GM18505 (cell line): ENCODE measurements at regions not wholly inside any gene's neighbourhood (a gene's known extent, or its start where the extent isn't known, plus 50 kb on each side); places are given as distances from the start of the nearest gene placed in this dataset.

Experiments
- ATAC-seq: cut with Tn5 transposase; IDR thresholded peaks from one replicate; pipeline ENCODE4 v1.9.1; 2021; ENCODE audit not compliant: unreplicated experiment
- POLR2A ChIP-seq: IDR thresholded peaks from 4 replicates; pipeline ENCODE4 v1.6.1; 2011; ENCODE audit warnings: borderline replicate concordance; ENCODE audit not compliant: insufficient read depth, insufficient read length; ENCODE audit errors: extremely low read depth

GRCh38 chr9:86733929-86734328 is 213.4 kb downstream of the GAS1 start:
- no peak for ATAC-seq
- no peak for TF ChIP-seq POLR2A

GRCh38 chr9:86732514-86733171 is 214.7 kb downstream of the GAS1 start:
- no peak for ATAC-seq
- TF ChIP-seq POLR2A: no peak

- no peak for TF ChIP-seq POLR2A
- ATAC-seq: no peak
Measured at GRCh38 chr9:86731511-86732063, 215.7 kb downstream of the GAS1 start.

- ATAC-seq: no peak
- TF ChIP-seq POLR2A: no peak
Measured at GRCh38 chr9:86730163-86730928, 217.0 kb downstream of the GAS1 start.

- no peak for TF ChIP-seq POLR2A
- no peak for ATAC-seq
Measured at GRCh38 chr9:86724529-86724928, 222.8 kb downstream of the GAS1 start.

- no peak for ATAC-seq
- TF ChIP-seq POLR2A: no peak
Measured at GRCh38 chr9:86723346-86723745, 224.0 kb downstream of the GAS1 start.

GRCh38 chr9:86722706-86723075 is 224.6 kb downstream of the GAS1 start:
- ATAC-seq: no peak
- no peak for TF ChIP-seq POLR2A

GRCh38 chr9:86721843-86722705 is 225.2 kb downstream of the GAS1 start:
- TF ChIP-seq POLR2A: no peak
- ATAC-seq: no peak

- ATAC-seq: no peak
- TF ChIP-seq POLR2A: no peak
Measured at GRCh38 chr9:86721226-86721781, 226.0 kb downstream of the GAS1 start.

GRCh38 chr9:86720639-86721225 is 226.6 kb downstream of the GAS1 start:
- TF ChIP-seq POLR2A: no peak
- no peak for ATAC-seq

- no peak for ATAC-seq
- no peak for TF ChIP-seq POLR2A
Measured at GRCh38 chr9:86718388-86719049, 228.8 kb downstream of the GAS1 start.

- TF ChIP-seq POLR2A: no peak
- ATAC-seq: no peak
Measured at GRCh38 chr9:86716326-86716922, 230.9 kb downstream of the GAS1 start.
